CD8-positive, alpha-beta memory T cell (primary cell): ENCODE measurements at regions not wholly inside any gene's neighbourhood (a gene's known extent, or its start where the extent isn't known, plus 50 kb on each side); places are given as distances from the start of the nearest gene placed in this dataset.
"Not testable (repeated sequence)": the region's sequence is repeated elsewhere in the genome, so short reads cannot be mapped to it uniquely, and the experiment has no call there.

Experiments
- CTCF ChIA-PET: fragments of 350-600 bp; sonication (Branson Sonifier 250); formaldehyde crosslinking; loops from one replicate; lab custom pipeline; 2021; ENCODE audit warnings: antibody characterized with exemption; lab: Charles Lee
- POLR2A ChIA-PET: fragments of 350-600 bp; sonication (Branson Sonifier 250); formaldehyde crosslinking; loops from one replicate; lab custom pipeline; 2021; ENCODE audit warnings: antibody characterized with exemption; lab: Charles Lee
- DNase-seq, 5 donors: peaks; one replicate each; pipeline versions ENCODE4 v3.0.0 to v3.0.0-alpha.2; 2020 to 2022; ENCODE audit warnings: mixed read lengths in 1 of 5
- H3K27ac ChIP-seq: one replicate; pipeline ENCODE4 v1.7.0; 2013; ENCODE audit warnings: low read depth, mild to moderate bottlenecking, low read length, moderate library complexity
- H3K27me3 ChIP-seq: 2 replicates; pipeline ENCODE4 v1.7.0; 2013; ENCODE audit warnings: low read length, mild to moderate bottlenecking; ENCODE audit not compliant: insufficient read depth, poor library complexity, severe bottlenecking
- H3K36me3 ChIP-seq: 2 replicates; pipeline ENCODE4 v1.7.0; 2013; ENCODE audit warnings: mild to moderate bottlenecking, low read length, moderate library complexity; ENCODE audit not compliant: insufficient read depth
- H3K4me1 ChIP-seq: 2 replicates; pipeline ENCODE4 v1.7.0; 2013; ENCODE audit warnings: mild to moderate bottlenecking, low read length, moderate library complexity; ENCODE audit not compliant: insufficient read depth
- H3K4me3 ChIP-seq: 2 replicates; pipeline ENCODE4 v1.7.0; 2013; ENCODE audit warnings: mild to moderate bottlenecking, low read length
- H3K9me3 ChIP-seq: 2 replicates; pipeline ENCODE4 v1.7.0; 2013; ENCODE audit warnings: mild to moderate bottlenecking, low read length
- H3K27ac Mint-ChIP-seq, 8 donors: one replicate each; pipeline ENCODE4 v1.8.0; 2020 to 2021; ENCODE audit warnings: mixed read lengths in 8 of 8, mild to moderate bottlenecking in 6 of 8, inconsistent platforms in 3 of 8, moderate library complexity in 3 of 8
- H3K27me3 Mint-ChIP-seq, 2 donors: one replicate each; pipeline ENCODE4 v1.8.0; 2020 to 2021; ENCODE audit warnings: mixed read lengths in 2 of 2, mild to moderate bottlenecking in 1 of 2, moderate library complexity in 1 of 2
- H3K36me3 Mint-ChIP-seq, 3 donors: one replicate each; pipeline ENCODE4 v1.8.0; 2020 to 2021; ENCODE audit warnings: mixed read lengths in 3 of 3, inconsistent platforms in 1 of 3, mild to moderate bottlenecking in 1 of 3
- H3K4me1 Mint-ChIP-seq, 3 donors: one replicate each; pipeline ENCODE4 v1.8.0; 2020 to 2021; ENCODE audit warnings: mixed read lengths in 3 of 3, inconsistent platforms in 1 of 3, mild to moderate bottlenecking in 1 of 3
- H3K4me3 Mint-ChIP-seq, 7 donors: one replicate each; pipeline ENCODE4 v1.8.0; 2020 to 2021; ENCODE audit warnings: mixed read lengths in 7 of 7, mild to moderate bottlenecking in 6 of 7, moderate library complexity in 4 of 7, inconsistent platforms in 2 of 7
- H3K9me3 Mint-ChIP-seq, 5 donors: one replicate each; pipeline ENCODE4 v1.8.0; 2020 to 2022; ENCODE audit warnings: mixed read lengths in 5 of 5, mild to moderate bottlenecking in 3 of 5, moderate library complexity in 2 of 5, inconsistent platforms in 1 of 5

DNA sequence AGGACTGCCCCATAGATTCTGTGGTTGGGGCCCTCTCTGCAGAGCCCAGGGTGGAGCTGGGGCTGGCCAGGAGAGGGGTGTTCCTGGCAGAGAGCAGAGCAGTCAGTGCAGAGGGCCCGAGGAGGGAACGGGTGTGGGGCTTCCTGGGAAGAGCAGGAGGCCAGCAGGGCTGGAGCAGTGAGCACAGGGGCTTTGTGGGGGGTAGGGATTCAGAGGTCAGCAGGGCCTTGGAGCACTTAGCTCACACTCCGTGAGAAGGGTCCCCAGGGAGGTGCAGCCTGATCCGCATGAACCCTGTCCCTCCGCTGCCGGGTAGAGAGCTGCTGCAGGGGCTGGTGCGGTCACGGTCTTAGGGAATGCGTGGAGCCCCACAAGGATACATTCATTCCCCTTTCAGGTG, 113.0 kb upstream of the CIBAR2 start:
- no peak overlapping the region for H3K4me3 Mint-ChIP-seq
- no peaks in the 10 kb centered on the region for H3K4me1 Mint-ChIP-seq
- Histone ChIP-seq H3K27ac (no peak overlapping the region), H3K36me3 (no peaks in the 10 kb centered on the region), H3K4me1 (no peaks in the 10 kb centered on the region), H3K9me3 (no peaks in the 10 kb centered on the region), H3K4me3 (no peak overlapping the region), H3K27me3 (no peaks in the 10 kb centered on the region)
- CTCF ChIA-PET, result no interaction called here
- no peaks in the 10 kb centered on the region for H3K36me3 Mint-ChIP-seq
- POLR2A ChIA-PET, result no interaction called here
- DNase-seq, result no peak
- no peak overlapping the region for H3K27ac Mint-ChIP-seq
- H3K9me3 Mint-ChIP-seq, result no peaks in the 10 kb centered on the region
- peaks cover 8 to 14% of the 10 kb centered on the region in 2 donors for H3K27me3 Mint-ChIP-seq

DNA sequence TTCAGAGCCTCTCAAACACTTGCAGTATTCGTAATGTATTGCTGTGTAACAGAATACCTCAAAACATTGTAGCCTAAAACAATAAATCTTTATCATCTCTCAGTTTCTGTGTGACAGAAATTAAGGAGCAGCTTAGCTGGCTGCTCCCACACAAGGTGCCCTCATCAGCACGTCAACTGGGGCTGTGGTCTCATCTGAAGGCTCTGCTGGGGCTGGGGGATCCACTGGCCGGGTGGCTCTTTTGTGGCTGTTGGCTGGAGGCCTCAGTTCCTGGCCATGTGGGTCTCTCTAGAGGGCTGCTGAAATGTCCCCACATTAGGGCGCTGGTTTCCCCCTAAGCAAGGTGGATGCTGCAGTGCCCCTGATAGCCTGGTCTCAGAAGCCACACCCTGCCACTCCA, 113.4 kb upstream of the CIBAR2 start:
- H3K27me3 Mint-ChIP-seq, result peaks cover 8 to 14% of the 10 kb centered on the region in 2 donors
- DNase-seq, result no peak
- Histone ChIP-seq H3K27ac (no peak overlapping the region), H3K4me3 (no peak overlapping the region), H3K36me3 (no peaks in the 10 kb centered on the region), H3K27me3 (no peaks in the 10 kb centered on the region), H3K4me1 (no peaks in the 10 kb centered on the region), H3K9me3 (no peaks in the 10 kb centered on the region)
- H3K9me3 Mint-ChIP-seq, result no peaks in the 10 kb centered on the region
- no peak overlapping the region for H3K27ac Mint-ChIP-seq
- POLR2A ChIA-PET, result no interaction called here
- H3K4me1 Mint-ChIP-seq, result no peaks in the 10 kb centered on the region
- CTCF ChIA-PET, result no interaction called here
- no peak overlapping the region for H3K4me3 Mint-ChIP-seq
- no peaks in the 10 kb centered on the region for H3K36me3 Mint-ChIP-seq

DNA sequence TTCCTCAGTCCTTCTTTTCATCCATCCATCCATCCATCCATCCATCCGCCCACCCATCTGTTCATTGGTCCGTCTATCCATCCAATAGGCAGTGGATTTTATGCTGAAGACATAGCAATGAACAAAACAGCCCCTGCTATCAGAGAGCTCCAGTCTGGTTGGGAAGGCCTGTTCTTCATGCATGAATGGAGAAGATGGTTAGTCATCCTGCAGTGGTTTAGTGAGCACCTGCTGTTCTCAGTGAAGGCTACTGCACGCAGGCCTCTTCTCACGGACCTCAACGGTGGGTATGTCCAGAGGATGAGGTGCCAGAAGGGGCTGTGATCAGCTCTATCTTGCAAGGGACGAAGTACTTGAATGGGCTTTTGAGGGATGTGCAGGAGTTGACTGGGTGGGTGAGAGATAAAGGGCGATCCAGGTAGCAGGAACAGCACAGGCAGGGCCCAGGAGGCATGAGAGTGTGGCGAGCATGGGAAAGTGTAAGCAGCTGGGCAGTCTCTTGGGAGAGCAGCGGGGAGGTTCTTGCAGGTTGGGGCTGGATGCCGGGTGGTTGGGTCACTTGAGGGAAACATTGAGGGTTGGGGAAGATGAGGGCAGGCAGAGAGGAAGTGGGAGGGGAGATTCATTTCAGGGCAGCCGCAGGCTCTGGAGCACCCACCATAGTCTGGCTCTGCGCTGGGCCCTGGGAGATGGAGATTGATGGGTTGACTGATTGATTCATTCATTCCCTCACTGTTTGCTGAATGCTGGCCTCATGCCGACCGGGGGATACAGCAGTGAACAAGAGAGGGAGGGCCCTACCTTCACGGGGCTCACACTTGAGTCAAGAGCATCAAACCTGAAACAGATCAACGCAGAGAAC, 115.0 kb upstream of the CIBAR2 start:
- CTCF ChIA-PET, result no interaction called here

DNA sequence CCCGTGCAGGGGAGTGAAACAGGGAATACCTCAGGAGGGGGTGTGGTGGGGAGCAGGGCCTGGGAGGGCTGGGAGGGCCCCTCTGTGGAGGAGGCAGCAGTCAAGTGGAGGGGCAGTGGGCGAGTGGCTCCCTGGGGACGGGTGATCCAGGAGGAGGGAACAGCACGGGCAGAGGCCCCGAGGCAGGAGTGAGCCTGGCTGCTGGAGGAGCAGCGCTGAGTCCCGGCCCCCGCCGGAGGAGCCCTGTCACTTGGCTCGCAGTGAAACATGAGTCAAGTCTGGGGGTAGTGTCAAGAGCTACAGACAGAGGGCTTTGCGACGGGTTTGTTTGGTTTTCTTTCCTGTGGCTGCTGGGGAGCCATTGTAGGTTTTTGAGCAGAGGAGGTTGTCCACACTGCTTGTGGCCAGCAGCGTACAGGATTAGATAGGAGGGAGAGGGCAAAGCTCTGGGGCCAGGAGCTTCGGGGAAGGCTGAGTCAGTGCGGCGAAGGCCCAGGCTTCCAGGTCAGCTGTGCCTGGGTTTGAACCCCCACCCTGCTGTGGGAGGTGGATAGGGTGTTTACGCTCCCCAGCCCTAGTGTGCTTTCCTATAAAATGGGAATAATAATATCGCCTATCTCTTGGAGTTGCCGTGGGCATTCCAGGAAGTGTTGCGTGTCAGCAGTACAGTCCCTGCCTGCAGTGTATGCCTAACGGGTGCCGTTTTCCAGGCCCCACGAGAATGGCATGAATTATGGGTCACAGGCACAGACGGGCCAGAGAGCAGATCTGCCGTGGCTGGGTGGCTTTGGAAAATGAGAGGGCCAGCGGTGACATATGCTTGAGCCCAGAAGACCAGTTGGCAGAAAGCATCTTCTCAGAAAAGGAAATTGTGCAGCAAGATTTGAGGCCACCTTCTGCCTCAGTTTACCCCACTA, 115.9 kb upstream of the CIBAR2 start:
- H3K4me1 Mint-ChIP-seq, result no peaks in the 10 kb centered on the region
- no peak overlapping the region for H3K4me3 Mint-ChIP-seq
- no peaks in the 10 kb centered on the region for H3K36me3 Mint-ChIP-seq
- H3K27me3 Mint-ChIP-seq, result peaks cover 8% of the 10 kb centered on the region in 2 donors
- ChIA-PET CTCF (no interaction called here), POLR2A (no interaction called here)
- no peaks in the 10 kb centered on the region for H3K36me3 ChIP-seq
- no peak for DNase-seq
- H3K9me3 ChIP-seq, result no peaks in the 10 kb centered on the region
- no peak overlapping the region for H3K27ac Mint-ChIP-seq
- no peaks in the 10 kb centered on the region for H3K9me3 Mint-ChIP-seq
- H3K27me3 ChIP-seq, result no peaks in the 10 kb centered on the region
- no peak overlapping the region for H3K4me3 ChIP-seq
- no peaks in the 10 kb centered on the region for H3K4me1 ChIP-seq
- no peak overlapping the region for H3K27ac ChIP-seq

More for the DNA sequence above, 115.0 kb upstream of the CIBAR2 start:
- no peaks in the 10 kb centered on the region for H3K4me1 ChIP-seq
- no peak for DNase-seq
- POLR2A ChIA-PET, result no interaction called here
- no peaks in the 10 kb centered on the region for H3K36me3 ChIP-seq
- H3K27me3 ChIP-seq, result no peaks in the 10 kb centered on the region
- no peak overlapping the region for H3K27ac ChIP-seq
- Mint-ChIP-seq H3K4me3 (no peak overlapping the region), H3K36me3 (no peaks in the 10 kb centered on the region), H3K9me3 (no peaks in the 10 kb centered on the region), H3K27ac (no peak overlapping the region), H3K27me3 (peaks cover 8 to 14% of the 10 kb centered on the region in 2 donors), H3K4me1 (no peaks in the 10 kb centered on the region)
- H3K9me3 ChIP-seq, result no peaks in the 10 kb centered on the region
- no peak overlapping the region for H3K4me3 ChIP-seq

DNA sequence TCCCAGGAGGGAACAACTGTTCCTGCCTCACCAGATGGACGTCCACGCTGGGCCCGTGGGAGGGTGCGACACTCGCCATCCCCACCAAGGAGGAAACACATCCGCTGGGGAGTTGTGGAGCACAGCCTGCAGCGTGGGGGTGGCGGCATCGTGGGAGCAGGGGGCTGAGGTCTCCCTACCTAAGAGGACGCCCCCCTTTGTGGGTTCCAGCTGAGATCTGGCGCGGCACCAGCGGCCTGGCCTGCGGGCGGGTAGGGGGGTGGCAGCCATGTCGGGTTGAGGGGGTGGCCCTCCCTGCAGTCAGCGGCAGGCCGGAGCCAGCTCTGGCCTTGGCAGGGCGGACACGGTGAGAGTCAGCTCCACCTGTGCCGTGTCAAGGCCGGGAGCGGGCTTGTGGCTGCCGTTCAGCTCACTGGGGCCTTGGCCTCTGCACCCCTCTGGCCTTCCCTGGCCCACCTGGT, 116.7 kb upstream of the CIBAR2 start:
- H3K4me3 Mint-ChIP-seq, result no peak overlapping the region
- H3K9me3 ChIP-seq, result no peaks in the 10 kb centered on the region
- H3K27me3 ChIP-seq, result no peaks in the 10 kb centered on the region
- H3K9me3 Mint-ChIP-seq, result no peaks in the 10 kb centered on the region
- POLR2A ChIA-PET, result no interaction called here
- no peak overlapping the region for H3K4me3 ChIP-seq
- H3K27ac ChIP-seq, result no peak overlapping the region
- peaks cover 10 to 14% of the 10 kb centered on the region in 2 donors for H3K27me3 Mint-ChIP-seq
- no peaks in the 10 kb centered on the region for H3K36me3 Mint-ChIP-seq
- no peak overlapping the region for H3K27ac Mint-ChIP-seq
- H3K36me3 ChIP-seq, result no peaks in the 10 kb centered on the region
- H3K4me1 ChIP-seq, result no peaks in the 10 kb centered on the region
- DNase-seq, result no peak
- CTCF ChIA-PET, result interaction anchor here (1.4 kb wide), 1 partner anchor 24 kb away, joined by 3 read pairs; no protein-coding TSS in a partner anchor
- H3K4me1 Mint-ChIP-seq, result no peaks in the 10 kb centered on the region

DNA sequence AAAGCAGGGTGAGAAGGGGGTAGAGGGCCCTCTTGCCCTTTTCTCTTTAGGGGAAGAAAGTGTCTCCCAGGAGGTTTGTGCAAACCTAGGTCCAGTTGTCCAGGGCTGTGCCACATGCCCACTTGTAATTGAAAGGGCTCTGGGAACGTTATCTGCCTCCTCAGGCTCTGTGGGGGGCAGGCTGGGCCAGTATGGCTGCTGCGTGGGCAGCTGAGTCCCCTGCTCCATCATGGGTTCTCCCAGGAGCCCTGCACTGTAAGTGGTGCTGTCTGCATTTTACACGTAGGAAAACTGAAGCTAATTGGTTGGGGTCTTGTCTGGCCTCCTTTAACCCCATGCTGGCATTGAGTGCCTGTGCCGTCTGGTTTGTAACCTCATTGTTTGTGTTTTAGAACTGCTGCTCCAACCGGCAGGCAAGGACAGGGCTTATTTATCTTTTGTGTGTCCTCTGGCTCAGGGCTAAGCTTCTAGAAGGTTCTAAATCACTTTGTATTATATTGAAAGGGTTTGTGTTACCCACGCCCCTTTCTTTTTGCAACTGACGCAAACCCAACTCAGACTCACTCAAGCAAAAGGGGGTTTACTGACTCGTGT, 117.7 kb upstream of the CIBAR2 start:
- no peaks in the 10 kb centered on the region for H3K9me3 ChIP-seq
- H3K27me3 ChIP-seq, result no peaks in the 10 kb centered on the region
- no peak for DNase-seq
- Mint-ChIP-seq H3K36me3 (no peaks in the 10 kb centered on the region), H3K27me3 (peaks cover 14 to 19% of the 10 kb centered on the region in 2 donors), H3K9me3 (no peaks in the 10 kb centered on the region), H3K4me3 (no peak overlapping the region), H3K27ac (no peak overlapping the region), H3K4me1 (no peaks in the 10 kb centered on the region)
- no peaks in the 10 kb centered on the region for H3K4me1 ChIP-seq
- H3K4me3 ChIP-seq, result no peak overlapping the region
- H3K36me3 ChIP-seq, result no peaks in the 10 kb centered on the region
- POLR2A ChIA-PET, result no interaction called here
- CTCF ChIA-PET, result interaction anchor here (1.4 kb wide), 1 partner anchor 23 kb away, joined by 3 read pairs; no protein-coding TSS in a partner anchor
- no peak overlapping the region for H3K27ac ChIP-seq

DNA sequence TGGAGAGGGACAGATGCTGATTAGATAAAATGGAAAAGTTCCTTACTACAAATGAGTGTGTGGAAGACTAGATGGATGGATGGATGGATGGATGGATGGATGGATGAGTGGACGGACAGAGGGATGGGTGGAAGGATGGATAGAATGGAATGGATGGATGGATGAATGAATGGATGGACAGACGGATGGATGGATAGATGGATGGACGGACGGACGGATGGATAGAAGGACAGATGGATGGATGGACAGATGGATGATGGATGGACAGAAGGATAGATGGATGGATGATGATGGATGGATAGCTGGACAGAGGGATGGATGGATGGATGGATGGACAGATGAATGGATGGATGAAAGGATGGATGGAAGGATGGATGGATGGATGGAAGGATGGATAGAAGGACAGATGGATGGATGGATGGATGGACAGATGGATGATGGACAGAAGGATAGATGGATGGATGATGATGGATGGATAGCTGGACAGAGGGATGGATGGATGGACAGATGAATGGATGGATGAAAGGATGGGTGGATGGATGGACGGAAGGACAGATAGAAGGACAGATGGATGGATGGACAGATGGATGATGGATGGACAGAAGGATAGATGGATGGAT, 118.6 kb upstream of the CIBAR2 start:
- H3K36me3 ChIP-seq, H3K4me3 Mint-ChIP-seq, H3K4me1 ChIP-seq, POLR2A ChIA-PET, H3K9me3 Mint-ChIP-seq, DNase-seq, H3K4me1 Mint-ChIP-seq, H3K27ac ChIP-seq, H3K27ac Mint-ChIP-seq, H3K9me3 ChIP-seq, H3K4me3 ChIP-seq, H3K27me3 ChIP-seq, H3K36me3 Mint-ChIP-seq: not testable (repeated sequence)
- H3K27me3 Mint-ChIP-seq, result peaks cover 13 to 19% of the 10 kb centered on the region in 2 donors
- CTCF ChIA-PET, result interaction anchor here (1.5 kb wide), 1 partner anchor 22 kb away, joined by 4 read pairs; no protein-coding TSS in a partner anchor
